Endometrial microvascular endothelial cells (primary cell): ENCODE measurements at regions not wholly inside any gene's neighbourhood (a gene's known extent, or its start where the extent isn't known, plus 50 kb on each side); places are given as distances from the start of the nearest gene placed in this dataset.
"Not testable (repeated sequence)": the region's sequence is repeated elsewhere in the genome, so short reads cannot be mapped to it uniquely, and the experiment has no call there.

Experiments used
- in situ Hi-C: cut with HindIII; loops from 2 replicates; pipeline ENCODE4 v1.10.0; 2017; ENCODE audit warnings: low sequenced_read_pairs, low pct_unique_long_range_greater_than_20kb; ENCODE audit errors: inconsistent ontology term

DNA sequence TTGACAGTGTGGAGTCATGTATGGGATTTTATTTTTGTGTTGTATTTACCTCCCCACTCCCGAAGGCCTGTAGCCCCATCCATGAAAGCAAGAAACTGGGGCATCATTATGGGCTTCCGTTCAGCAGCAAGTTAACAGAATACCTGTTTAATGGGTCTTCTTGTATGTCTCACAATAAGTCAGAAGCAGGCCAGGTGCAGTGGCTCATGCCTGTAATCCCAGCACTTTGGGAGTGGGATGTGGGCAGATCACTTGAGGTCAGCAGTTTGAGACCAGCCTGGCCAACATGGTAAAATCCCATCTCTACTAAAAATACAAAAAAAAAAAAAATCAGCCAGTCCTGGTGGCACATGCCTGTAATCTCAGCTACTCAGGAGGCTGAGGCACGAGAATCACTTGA is 239.7 kb downstream of the SMAD2 start:
- in situ Hi-C loops: not testable (repeated sequence)

- in situ Hi-C loops: no loop called here
Observed at GRCh38 chr18:47689371-47689770, 241.1 kb downstream of the SMAD2 start.

- in situ Hi-C loops: no loop called here
Observed at GRCh38 chr18:47686806-47687205, 243.7 kb downstream of the SMAD2 start.

GRCh38 chr18:47683774-47684173 is 246.7 kb downstream of the SMAD2 start:
- in situ Hi-C loops: no loop called here

DNA sequence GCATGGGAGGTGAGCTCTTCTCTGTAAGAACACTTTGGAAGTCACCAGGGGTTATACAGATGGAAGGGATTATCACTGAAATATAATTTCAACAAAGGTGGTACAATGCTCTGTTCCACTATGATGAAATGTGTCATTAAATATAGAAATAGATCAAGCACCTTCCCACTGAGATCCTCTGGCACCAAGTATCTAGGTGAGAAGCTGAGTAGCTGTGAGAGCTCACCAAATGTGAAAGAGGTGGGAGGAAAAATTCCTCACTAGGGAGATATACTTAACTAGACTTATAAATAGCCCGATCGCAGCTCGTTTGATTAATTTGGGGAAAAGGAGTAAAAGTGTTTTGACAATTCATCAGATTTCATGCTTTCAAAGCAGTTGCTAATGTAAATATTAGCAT is 247.6 kb downstream of the SMAD2 start:
- in situ Hi-C loops: no loop called here

DNA sequence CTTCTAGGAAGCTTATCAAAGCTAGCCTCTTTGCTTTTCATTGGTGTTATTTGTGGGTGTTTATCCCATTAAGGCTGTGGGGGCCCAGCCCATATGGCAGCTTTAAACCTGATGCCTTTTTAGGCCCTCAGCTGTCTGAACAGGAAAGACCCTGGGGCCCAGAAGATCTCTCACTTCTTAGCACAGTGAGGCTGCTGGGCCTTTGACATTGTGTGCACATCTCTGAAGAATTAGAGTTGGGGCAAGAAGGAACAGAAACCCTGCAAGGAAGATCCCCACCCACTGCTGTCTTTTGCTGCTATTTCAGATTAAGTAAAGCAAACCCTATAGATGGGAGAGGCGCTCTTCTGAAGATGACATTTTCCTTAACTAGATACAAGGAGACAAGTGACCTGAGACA is 250.0 kb downstream of the SMAD2 start:
- in situ Hi-C loops: no loop called here

GRCh38 chr18:47679864-47680263 is 250.6 kb downstream of the SMAD2 start:
- in situ Hi-C loops: no loop called here

DNA sequence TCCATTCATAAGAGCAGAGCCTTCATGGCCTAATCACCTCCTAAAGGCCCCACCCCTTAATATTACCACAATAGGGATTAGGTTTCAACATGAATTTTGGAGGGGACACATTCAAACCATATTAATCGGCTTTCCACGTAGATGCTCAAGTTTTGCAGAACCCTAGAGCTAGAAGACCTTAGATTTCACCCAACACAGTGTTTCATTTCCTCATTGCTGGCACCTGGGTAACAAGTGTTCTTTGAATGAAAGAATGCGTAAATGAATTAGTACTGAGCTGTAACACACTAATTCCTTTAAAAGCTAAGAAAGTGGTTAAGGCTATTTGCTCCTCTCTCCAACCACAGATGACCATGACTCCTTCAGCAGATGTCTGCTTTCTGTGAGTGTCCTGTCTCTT is 252.5 kb downstream of the SMAD2 start:
- in situ Hi-C loops: no loop called here

DNA sequence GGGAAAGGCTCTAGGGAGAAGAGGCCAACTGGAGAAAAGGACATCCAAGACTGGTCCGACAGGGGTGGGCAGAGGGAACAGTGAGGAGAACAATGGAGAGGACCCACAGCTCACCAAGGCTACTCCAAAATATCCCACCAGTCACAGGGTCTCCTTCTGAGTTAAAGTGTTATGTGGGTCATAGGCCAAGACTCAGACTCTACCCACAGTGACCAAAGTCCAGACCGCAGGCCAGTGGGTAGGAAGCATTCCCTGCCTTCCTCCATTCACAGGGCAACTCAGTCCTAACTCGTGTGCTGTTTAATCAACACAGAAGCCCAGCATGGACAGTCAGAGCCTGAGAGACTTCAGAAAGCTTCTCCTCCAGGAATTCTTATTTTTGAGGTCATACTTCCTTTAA is 260.6 kb downstream of the SMAD2 start:
- in situ Hi-C loops: no loop called here

DNA sequence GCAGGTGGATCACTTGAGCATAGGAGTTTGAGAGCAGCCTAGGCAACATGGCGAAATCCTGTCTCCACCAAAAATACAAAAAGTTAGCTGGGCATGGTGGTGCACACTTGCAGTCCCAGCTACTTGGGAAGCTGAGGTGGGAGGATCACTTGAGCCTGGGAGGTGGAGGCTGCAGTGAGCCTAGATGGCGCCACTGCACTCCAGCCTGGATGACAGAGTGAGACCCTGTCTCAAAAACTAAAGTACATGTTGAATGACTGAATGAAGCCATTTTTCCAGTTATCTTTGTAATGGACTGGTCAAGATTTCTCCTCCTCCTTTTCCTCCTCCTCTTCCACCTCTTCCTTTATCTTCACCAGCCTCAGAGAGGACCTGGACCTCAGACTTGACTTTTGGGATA is 272.0 kb downstream of the SMAD2 start:
- in situ Hi-C loops: no loop called here

DNA sequence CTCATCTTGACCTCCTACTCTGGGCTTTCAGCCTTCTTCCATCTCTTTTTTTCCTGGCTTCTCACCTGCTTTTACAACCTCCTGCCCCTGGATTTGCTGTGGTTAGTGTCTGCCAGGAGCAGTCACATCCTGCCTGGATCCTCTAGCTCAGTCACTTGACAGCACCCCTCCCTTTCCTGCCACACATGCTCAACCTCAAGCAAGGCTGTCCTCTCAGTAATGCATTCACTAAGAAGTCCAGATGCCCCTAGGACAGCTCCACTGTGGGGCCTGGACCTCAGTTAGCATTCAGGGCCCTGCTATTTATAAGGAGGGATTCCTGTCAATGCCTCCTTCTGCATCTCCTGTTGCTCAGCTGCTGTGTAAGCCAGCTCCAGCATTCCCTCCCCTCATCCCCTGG is 275.5 kb downstream of the SMAD2 start:
- in situ Hi-C loops: no loop called here

DNA sequence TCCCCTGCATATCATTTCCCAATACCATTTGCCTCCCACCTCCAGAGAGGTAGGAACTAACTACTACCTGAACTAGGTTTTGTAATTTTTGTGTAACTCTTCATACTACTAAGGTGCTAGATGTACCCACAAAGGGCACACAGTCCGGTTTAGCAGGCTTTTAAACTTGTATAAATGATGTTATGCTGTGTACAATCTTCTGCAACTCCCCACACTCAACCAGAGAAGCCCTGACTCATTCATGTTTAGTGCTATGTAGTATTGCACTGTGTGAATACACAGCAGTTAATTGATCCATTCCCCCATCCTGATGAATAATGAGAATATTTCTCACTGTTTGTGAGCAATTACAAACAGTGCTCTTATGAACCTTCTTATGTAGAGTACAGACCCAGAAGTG is 285.6 kb downstream of the SMAD2 start:
- in situ Hi-C loops: no loop called here

DNA sequence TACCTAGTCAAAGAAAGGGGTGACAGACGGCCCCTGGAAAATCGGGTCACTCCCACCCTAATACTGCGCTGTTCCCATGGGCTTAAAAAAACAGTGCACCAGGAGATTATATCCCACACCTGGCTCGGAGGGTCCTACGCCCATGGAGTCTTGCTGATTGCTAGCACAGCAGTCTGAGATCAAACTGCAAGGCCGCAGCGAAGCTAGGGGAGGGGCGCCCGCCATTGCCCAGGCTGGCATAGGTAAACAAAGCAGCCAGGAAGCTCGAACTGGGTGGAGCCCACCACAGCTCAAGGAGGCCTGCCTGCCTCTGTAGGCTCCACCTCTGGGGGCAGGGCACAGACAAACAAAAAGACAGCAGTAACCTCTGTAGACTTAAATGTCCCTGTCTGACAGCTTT is 292.9 kb downstream of the SMAD2 start:
- in situ Hi-C loops: not testable (repeated sequence)

GRCh38 chr18:47635416-47635815 is 295.0 kb downstream of the SMAD2 start:
- in situ Hi-C loops: no loop called here

DNA sequence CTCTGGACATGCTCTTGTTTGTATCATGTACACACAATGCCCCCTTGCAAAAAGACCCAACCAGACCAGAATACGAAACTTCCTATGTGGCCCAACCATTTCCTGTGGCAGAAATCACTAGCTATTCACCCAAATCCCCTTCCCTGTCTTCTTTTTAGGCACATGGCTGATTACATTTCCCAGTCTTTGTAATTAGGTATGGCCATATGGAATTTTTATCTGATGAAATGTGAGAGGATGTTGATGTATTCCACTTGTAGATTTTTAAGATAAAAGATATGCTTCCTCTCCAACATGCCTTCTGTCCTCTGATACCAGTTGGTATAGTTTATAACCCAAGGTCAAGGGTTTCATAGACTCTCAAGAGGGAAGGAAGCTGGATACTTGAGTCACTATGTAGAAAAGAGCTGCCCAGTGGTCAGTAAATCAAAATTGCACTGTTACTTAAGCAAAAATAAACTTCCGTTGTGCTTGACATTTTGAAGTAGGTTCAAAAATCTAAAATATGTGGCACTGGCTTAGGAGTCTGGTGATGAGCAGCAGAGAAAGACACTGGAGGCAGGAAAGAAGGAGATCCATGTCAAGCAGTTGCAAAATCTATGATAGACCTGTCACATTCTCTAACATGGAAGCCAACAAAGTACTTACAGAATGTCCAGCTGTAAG is 297.4 kb downstream of the SMAD2 start:
- in situ Hi-C loops: no loop called here

- in situ Hi-C loops: no loop called here
Observed at GRCh38 chr18:47628893-47629292, 301.6 kb downstream of the SMAD2 start.

DNA sequence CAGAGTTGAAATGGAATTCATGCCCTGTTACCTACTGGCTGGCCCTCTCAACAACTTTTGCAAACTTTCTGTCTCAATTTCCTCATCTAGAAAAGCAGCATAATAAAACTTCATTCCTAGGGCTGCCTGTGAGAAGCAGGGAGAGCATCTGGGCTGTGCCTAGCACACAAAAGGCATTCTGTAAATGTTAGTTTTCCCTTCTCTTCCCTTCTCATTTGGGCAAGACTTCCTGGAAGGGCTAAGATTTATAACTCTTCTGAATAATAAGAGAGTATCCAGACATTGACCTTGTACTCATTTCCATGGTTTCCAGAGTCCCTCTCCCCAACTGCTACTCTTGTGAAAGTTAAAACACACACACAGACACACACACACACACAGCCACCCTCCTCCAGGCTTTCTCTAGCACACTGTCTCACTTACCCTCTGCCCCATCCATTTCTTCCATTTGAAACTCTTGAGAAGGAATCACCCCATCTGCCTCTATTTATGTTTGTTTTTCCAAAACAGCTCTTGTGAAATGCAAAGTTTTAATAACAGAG is 302.1 kb downstream of the SMAD2 start:
- in situ Hi-C loops: no loop called here

DNA sequence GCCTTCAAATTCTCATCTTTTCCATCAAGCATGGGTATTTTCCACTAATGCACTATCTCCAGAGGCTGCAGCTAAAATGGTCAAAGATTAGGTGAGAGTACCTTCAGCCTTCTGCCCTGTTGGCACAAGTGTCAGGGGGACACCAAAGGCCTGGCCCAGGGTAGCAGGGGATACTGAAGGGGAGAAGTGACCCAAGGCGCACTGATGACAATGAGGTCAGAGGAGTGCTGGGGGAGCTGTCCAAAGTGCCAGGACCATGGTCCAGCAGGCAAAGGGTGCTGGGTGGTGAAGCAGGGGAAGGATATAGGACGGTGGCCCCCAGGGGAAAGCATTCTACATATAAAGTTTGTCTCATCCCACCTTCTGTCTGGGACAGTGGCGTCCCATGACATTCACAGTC is 303.4 kb downstream of the SMAD2 start:
- in situ Hi-C loops: no loop called here

DNA sequence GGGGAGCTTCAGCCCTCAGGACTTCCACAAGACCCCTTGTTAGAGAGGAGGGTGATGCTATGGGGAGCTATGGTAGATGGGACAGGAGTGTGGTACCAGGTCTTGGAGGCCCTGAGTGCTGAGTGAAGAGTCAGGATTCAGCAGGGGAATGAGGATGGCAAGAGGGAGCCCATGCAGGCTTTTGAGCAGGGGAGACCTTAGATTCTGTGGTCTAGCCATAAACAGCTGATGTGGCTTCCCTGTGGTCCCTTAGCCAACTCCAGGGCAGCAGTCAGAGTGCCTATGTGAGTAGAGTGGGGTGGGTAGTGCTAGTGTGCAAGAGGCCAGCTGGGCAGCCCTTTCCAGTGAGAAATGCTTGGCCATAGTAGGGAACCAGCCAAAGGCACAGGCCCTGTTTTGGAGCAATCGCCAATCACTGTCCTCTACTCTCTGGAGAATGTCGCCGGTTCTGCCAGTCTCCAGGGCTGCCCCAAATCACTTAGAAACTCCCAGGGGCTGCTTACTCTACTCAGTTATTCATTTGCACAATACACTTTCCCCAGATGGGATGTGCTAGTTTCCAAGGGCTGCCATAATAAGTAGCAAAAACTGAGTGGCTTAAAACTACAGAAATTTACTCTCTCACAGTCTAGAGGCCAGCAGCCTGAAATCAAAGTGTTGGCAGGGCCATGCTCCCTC is 310.5 kb downstream of the SMAD2 start:
- in situ Hi-C loops: no loop called here

DNA sequence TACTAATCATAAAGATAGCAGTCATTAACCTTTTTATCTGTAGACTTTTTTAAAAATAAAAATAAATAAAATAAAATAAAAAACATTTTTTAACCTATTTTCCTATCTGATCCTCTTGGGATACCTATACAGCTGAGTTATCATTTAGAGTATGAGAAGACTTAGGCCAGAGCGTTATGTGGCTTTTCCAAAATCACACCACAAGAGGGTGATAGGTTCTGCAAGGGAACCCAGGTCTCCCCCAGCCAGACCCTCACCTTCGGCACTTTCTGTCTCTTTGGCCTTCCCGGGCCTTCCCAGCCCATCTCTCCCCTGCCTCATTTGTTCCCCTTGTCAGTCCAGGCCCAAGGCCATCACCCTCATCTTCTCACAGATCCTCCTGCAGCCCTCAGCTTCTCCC is 311.7 kb downstream of the SMAD2 start:
- in situ Hi-C loops: no loop called here

- in situ Hi-C loops: no loop called here
Observed at GRCh38 chr18:47615043-47615442, 315.4 kb downstream of the SMAD2 start.
